Loucy (cell line): ENCODE measurements at regions not wholly inside any gene's neighbourhood (a gene's known extent, or its start where the extent isn't known, plus 50 kb on each side); places are given as distances from the start of the nearest gene placed in this dataset.

Experiments
- H2AFZ ChIP-seq: fragments of 200-600 bp; sonication (generic); 2 replicates; pipeline ENCODE4 v1.6.0; 2016; ENCODE audit warnings: antibody characterized with exemption, mild to moderate bottlenecking, low read length, moderate library complexity
- H3F3A ChIP-seq: fragments of 200-600 bp; 2 replicates; pipeline ENCODE4 v1.6.0; 2016; ENCODE audit warnings: antibody characterized with exemption, low read depth, mild to moderate bottlenecking
- H3K27me3 ChIP-seq: fragments of 200-600 bp; sonication (generic); 2 replicates; pipeline ENCODE4 v1.6.1; 2014; ENCODE audit warnings: low read length, mild to moderate bottlenecking; ENCODE audit not compliant: insufficient read depth, poor library complexity, severe bottlenecking
- H3K36me3 ChIP-seq: fragments of 200-600 bp; sonication (generic); 2 replicates; pipeline ENCODE4 v1.6.1; 2016; ENCODE audit warnings: low read length; ENCODE audit not compliant: insufficient read depth
- H3K4me1 ChIP-seq: fragments of 200-600 bp; sonication (generic); 2 replicates; pipeline ENCODE4 v1.5.1; 2014; ENCODE audit warnings: low read length, mild to moderate bottlenecking; ENCODE audit not compliant: insufficient read depth, poor library complexity, severe bottlenecking
- H3K4me2 ChIP-seq: fragments of 200-600 bp; sonication (generic); 2 replicates; pipeline ENCODE4 v1.6.0; 2014; ENCODE audit warnings: antibody characterized with exemption, low read length, low read depth, mild to moderate bottlenecking; ENCODE audit not compliant: poor library complexity, severe bottlenecking
- H3K4me3 ChIP-seq: fragments of 200-600 bp; sonication (generic); 2 replicates; pipeline ENCODE4 v1.5.1; 2014; ENCODE audit warnings: low read length, mild to moderate bottlenecking, mixed read lengths; ENCODE audit not compliant: poor library complexity, severe bottlenecking
- H3K79me2 ChIP-seq: fragments of 200-600 bp; sonication (generic); 2 replicates; pipeline ENCODE4 v1.6.1; 2014; ENCODE audit warnings: low read length; ENCODE audit not compliant: insufficient read depth
- H3K9ac ChIP-seq: fragments of 200-600 bp; sonication (generic); 2 replicates; pipeline ENCODE4 v1.6.0; 2014; ENCODE audit warnings: mild to moderate bottlenecking, low read depth, low read length, moderate library complexity; ENCODE audit not compliant: poor library complexity, severe bottlenecking
- H3K9me2 ChIP-seq: fragments of 200-600 bp; sonication (generic); replicated peaks from 2 replicates; pipeline ENCODE4 v1.6.1; 2016; ENCODE audit warnings: low read depth, low read length, mixed read lengths
- H3K9me3 ChIP-seq: fragments of 200-600 bp; sonication (generic); 2 replicates; pipeline ENCODE4 v1.6.1; 2014; ENCODE audit warnings: mild to moderate bottlenecking, antibody characterized with exemption, low read length, low read depth; ENCODE audit not compliant: insufficient read depth
- H4K20me1 ChIP-seq: fragments of 200-600 bp; sonication (generic); 2 replicates; pipeline ENCODE4 v1.6.0; 2014; ENCODE audit warnings: antibody characterized with exemption, low read length, mild to moderate bottlenecking; ENCODE audit not compliant: insufficient read depth, poor library complexity, severe bottlenecking
- EZH2phosphoT487 ChIP-seq: fragments of 200-600 bp; IDR thresholded peaks from 2 replicates; pipeline ENCODE4 v1.6.1; 2018; ENCODE audit warnings: antibody characterized with exemption, mild to moderate bottlenecking, moderate library complexity, borderline replicate concordance
- TF ChIP-seq, protein P1 (sequence below): fragments of 200-600 bp; sonication (generic); conservative IDR thresholded peaks from 2 replicates; pipeline ENCODE4 v1.5.1; 2014; ENCODE audit warnings: mild to moderate bottlenecking, antibody characterized with exemption, low read length

DNA sequence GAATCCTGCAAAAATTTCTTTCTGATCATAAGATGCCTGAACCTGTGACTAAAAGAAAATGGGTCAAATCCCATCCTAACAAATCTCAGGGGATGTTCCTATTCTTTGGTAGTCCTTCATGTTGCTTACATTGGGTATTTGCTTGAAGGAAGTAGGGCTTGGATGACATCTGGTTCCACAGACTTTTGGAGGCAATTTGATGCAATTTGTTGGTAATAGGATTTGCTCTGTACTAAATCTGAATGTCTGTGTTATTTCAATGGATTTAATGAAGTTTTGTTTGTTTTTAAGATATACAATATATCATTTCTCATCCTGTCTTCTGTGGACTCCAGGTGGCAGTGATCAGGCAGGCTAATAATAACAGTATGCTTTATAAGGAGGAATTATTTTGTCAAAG lies 457.9 kb downstream of the ZSWIM6 start:
- Histone ChIP-seq H3K4me3 (no peak overlapping the region), H2AFZ (no peak overlapping the region), H3K9me3 (no peaks in the 10 kb centered on the region), H3K4me2 (no peak overlapping the region), H3K27me3 (no peaks in the 10 kb centered on the region), H3K9me2 (no peaks in the 10 kb centered on the region), H3K4me1 (no peaks in the 10 kb centered on the region), H3F3A (no peaks in the 10 kb centered on the region), H3K9ac (no peak overlapping the region), H4K20me1 (no peaks in the 10 kb centered on the region), H3K79me2 (no peaks in the 10 kb centered on the region), H3K36me3 (no peaks in the 10 kb centered on the region)
- TF ChIP-seq, protein P1, sequence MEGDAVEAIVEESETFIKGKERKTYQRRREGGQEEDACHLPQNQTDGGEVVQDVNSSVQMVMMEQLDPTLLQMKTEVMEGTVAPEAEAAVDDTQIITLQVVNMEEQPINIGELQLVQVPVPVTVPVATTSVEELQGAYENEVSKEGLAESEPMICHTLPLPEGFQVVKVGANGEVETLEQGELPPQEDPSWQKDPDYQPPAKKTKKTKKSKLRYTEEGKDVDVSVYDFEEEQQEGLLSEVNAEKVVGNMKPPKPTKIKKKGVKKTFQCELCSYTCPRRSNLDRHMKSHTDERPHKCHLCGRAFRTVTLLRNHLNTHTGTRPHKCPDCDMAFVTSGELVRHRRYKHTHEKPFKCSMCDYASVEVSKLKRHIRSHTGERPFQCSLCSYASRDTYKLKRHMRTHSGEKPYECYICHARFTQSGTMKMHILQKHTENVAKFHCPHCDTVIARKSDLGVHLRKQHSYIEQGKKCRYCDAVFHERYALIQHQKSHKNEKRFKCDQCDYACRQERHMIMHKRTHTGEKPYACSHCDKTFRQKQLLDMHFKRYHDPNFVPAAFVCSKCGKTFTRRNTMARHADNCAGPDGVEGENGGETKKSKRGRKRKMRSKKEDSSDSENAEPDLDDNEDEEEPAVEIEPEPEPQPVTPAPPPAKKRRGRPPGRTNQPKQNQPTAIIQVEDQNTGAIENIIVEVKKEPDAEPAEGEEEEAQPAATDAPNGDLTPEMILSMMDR = no peak
- TF ChIP-seq EZH2phosphoT487 = no peak

- TF ChIP-seq, protein P1 = no peak
- no peak for TF ChIP-seq EZH2phosphoT487
Measured at GRCh38 chr5:61790678-61791077, 458.6 kb downstream of the ZSWIM6 start.

GRCh38 chr5:61796773-61797172 lies 464.7 kb downstream of the ZSWIM6 start:
- no peaks in the 10 kb centered on the region for H3K9me3 ChIP-seq
- no peak for TF ChIP-seq EZH2phosphoT487
- TF ChIP-seq, protein P1 = no peak
- no peak overlapping the region for H3K9ac ChIP-seq
- no peaks in the 10 kb centered on the region for H4K20me1 ChIP-seq
- no peak overlapping the region for H3K4me3 ChIP-seq
- H3F3A ChIP-seq = no peaks in the 10 kb centered on the region
- no peaks in the 10 kb centered on the region for H3K9me2 ChIP-seq
- no peaks in the 10 kb centered on the region for H3K36me3 ChIP-seq
- no peak overlapping the region for H3K4me2 ChIP-seq
- no peaks in the 10 kb centered on the region for H3K27me3 ChIP-seq
- H3K4me1 ChIP-seq = no peaks in the 10 kb centered on the region
- H3K79me2 ChIP-seq = no peaks in the 10 kb centered on the region
- H2AFZ ChIP-seq = no peak overlapping the region

More at GRCh38 chr5:61790678-61791077, 458.6 kb downstream of the ZSWIM6 start:
- H3K9ac ChIP-seq = no peak overlapping the region
- H3F3A ChIP-seq = no peaks in the 10 kb centered on the region
- no peaks in the 10 kb centered on the region for H3K9me3 ChIP-seq
- no peak overlapping the region for H3K4me3 ChIP-seq
- no peaks in the 10 kb centered on the region for H4K20me1 ChIP-seq
- no peak overlapping the region for H2AFZ ChIP-seq
- no peak overlapping the region for H3K4me2 ChIP-seq
- no peaks in the 10 kb centered on the region for H3K27me3 ChIP-seq
- no peaks in the 10 kb centered on the region for H3K9me2 ChIP-seq
- no peaks in the 10 kb centered on the region for H3K4me1 ChIP-seq
- no peaks in the 10 kb centered on the region for H3K79me2 ChIP-seq
- H3K36me3 ChIP-seq = no peaks in the 10 kb centered on the region
